ENCODE measurements at regions not wholly inside any gene's neighbourhood (a gene's known extent, or its start where the extent isn't known, plus 50 kb on each side); places are given as distances from the start of the nearest gene placed in this dataset.

DNA sequence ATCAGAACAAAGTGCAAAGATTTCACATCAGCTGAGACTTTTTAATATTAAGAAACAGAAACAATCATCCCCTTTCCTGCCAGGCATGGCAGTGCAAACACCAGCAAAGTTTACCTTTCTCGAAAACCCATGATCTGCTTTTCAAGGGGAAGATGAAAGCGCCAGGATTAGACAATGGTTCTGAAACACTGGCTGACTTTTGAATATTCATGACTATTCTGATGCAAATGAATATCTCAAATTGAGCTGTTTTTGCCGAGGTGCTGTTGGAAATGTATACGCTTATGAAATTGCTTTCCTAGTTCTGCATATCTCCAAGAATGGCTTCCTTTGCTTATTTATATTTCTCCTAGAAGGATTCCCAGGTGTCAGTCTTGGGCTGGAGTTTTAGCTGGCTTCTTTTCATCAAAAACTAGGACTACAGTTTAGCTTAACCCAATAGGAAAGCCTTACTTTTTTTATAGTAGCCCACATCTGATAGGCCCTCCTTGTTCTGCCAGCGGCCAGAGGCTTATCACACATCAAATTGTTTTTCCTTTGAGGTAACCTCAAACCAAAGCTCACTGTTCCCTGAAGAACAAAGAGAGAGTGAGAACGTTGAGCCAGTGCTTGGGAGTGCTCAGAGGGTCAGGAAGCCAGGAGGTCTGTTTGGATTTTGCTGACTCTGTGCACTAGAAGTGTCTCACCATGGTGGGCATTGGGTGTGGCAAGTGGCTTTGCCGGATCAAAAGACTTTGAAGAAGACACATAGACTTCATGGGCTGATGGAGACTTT, 74.0 kb upstream of the PLCL2 start:
- no peak for DNase-seq

DNA sequence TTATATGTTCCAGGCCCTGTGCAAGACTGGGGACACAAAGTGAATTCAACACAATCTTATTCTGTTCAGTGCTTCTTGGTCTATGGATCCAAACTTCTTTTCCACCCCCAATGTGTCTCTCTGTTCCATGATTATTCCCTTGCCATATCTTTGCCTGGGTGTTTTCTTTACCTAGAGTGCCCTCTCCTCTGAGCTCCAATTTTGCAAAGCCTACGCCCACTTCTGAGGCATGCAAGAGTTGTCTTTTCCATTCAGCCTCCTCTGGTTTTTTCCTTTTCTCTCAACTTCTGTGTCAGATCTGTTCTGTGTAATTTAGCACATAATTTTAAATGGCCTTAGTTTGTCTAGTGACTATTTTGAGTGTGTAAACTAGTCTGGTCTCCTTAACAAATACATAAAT, 72.8 kb upstream of the PLCL2 start:
- no peak for DNase-seq

DNA sequence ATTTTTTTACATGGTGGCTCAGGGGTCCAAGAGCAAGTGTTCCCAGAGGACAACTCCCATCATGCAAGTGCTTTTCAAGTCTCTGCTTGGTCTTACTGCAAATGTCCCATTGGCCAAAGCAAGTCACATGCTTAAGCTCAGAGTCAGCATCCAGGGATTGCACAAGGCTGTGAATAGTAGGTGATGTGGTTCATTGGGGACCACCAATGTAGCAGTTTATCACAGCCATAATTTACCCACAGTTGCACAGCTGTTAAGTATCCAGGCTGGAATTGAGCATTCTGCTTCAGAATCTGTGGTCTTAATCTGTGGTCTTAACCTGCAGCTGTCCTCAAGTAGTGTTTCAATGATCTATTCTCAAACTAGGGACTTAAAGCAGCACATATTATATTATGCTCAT, 71.4 kb upstream of the PLCL2 start:
- DNase-seq = no peak

DNA sequence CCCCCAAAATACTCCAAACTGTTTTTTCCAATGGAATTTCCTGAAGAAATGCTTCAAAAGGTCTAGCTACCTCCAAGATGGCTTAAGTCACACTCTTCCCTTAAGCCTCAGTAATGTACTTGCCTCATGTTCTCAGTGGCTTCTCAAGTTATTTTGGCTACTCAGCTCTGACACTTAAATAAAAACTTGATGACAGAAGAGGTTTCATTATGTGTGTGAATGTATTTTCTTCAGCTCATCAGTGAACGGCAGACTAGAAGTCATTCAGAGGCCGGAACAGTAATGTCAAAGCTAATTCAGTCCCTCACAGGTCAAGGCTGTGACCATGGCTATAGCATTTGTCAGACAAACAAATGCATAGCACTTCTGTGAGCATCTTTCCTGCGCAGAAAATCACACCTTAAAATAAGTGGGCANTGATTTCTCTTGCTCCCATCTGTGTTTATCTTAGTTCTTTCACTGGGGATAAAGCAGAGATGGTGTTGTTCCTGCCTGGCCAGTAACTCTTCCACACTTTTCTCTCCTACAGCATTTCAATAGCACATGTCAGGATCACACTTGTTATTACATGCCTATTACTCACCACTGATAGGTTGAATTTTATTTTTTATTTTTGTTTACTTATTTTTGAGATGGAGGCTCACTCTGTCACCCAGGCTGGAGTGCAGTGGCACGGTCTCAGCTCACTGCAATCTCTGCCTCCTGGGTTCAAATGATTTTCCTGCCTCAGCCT, 68.5 kb upstream of the PLCL2 start:
- no peak for DNase-seq

DNA sequence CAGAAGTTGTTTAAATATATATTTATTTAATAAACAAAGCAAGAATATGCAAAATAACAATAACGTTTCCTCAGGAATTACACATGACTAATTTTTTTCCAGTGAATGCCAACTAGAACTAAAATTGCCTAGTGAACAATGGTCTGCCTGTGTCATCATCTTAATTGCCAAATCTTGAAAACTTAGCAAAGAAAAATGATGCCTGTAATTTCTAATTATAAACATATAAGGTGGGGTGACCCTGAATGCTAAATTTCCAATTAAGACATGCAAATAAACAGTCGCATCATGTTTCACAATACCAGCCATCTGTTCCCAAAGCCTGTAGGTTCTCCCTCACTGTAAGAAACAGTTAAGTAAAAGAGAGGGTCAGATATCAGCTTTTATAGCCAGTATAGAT, 67.6 kb upstream of the PLCL2 start:
- peak; percentile 24 for DNase-seq

DNA sequence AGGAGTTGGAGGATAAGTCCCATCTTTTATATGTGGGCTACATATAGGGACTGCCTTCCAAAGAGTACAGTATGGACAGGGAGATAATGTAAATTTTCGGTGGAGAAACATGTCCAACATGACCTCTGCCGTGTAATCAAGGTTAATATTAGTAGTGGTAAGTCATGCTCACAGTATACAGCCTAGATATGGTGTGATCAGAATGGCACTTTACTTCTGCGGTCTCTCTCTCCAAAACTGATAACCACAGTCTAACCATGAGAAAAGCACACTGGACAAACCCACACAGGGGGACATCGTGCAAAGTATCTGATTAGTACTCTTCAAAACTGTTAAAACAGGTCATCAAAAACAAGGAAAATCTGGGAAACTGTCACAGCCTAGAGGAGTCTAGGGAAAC, 66.6 kb upstream of the PLCL2 start:
- DNase-seq = no peak

DNA sequence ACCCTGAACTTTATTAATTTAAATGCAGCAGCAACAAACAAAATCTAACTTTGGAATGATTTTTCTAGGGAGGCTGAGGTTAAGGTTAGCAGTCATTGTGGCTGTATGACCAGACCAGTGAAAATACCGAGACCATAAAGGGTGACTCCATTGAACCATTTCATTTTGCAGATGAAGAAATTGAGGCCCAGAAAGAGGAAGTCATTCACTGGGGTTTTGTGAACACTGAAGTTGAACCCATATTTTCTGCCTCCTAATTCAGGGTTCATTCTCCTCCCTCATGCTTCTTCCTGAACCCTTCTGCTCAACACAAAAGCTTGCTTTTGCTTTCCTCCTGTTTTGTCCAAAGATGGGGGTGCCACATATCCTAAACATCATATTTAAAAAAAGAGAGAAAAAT, 65.8 kb upstream of the PLCL2 start:
- DNase-seq = no peak

DNA sequence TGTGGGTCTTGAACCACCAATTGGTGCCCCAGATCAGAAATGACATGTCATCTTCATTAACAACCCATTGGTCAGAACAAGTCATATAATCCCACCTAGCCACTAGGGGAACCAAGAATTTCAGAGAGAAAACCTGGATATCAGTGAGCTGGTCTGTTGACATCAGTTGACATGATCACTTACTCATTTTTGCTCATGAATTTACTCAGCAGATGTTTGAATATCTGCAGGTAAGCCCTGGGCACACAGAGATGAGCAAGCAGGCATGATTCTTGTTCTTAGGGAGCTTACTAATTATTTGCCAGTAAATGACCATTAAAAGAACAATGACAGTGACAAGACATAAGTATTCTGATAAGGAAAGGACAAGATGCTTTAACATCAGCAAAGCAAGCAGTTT, 64.3 kb upstream of the PLCL2 start:
- no peak for DNase-seq

DNA sequence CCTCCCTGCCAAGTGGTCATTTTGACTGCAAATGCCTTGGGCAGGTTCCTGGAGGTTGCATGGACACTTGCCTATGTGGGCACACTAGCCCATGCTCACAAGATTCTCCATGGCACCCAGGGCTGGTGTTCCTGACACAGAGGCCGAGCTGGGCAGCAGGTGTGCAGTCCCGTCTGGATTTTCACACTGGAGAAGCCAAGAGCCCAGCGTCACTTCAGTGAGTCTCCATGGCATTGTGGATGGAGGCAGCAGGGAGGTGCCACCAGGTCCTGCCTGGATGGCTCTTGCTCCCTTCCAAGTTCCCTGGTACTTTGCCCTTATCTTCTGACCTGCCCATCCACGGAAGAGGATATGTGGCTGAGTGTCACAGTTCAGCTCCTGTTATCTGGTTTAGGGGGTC, 63.7 kb upstream of the PLCL2 start:
- no peak for DNase-seq

DNA sequence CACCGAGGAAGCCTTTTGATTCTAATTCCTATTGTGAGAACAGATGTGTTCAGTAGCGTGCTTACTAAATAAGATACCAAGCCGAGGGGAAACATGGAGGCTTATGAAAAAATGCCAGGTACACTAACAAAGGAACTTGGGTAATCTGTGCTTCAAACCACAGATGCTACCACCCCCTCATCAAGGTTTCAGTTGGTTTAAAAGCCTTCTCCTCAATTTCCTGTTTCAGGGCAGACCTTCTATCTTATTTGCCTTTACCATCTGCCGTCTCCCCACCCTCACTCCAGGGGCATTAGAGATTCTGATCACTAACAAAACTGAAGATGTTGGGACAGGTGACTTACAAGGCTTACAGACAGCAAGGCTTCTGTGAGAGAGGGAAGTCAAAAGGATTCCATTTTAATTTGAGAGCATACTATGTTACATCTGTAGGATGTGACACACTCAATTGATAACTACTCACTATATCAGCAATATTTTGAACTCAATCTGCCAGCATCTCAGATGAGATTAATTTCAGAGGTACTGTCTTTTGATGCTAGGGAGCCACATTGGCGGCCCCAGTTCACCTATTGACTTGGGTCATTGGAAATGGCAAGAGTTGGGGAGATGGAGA, 60.6 kb upstream of the PLCL2 start:
- DNase-seq = no peak

DNA sequence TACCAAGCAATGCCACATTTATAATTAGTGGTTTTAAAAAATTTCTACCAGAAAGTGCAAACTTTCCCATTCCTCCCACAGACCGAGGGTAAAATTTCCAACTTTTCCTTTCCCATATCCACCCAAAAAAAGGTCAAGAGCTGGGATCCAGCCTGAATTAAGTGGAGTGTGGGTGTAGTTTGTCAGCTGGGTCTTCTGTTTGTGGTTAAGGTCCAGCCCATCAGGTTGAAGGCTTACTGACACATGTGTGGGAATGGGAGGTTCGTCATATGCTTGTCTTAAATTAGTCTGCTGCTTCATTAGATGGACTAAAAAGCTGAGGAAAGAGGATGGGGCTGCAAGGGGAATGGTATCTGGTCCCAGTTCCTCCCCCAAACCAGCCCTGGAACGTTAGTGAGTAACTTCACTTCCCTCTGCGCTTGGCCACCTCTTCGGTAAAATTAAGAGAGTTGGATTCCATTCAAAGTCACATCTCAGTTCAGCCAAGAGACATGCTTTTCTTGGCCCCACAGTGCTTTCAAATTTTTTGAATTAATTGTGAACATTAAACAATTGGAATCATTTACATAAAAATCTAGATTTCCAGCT, 59.0 kb upstream of the PLCL2 start:
- DNase-seq = no peak

DNA sequence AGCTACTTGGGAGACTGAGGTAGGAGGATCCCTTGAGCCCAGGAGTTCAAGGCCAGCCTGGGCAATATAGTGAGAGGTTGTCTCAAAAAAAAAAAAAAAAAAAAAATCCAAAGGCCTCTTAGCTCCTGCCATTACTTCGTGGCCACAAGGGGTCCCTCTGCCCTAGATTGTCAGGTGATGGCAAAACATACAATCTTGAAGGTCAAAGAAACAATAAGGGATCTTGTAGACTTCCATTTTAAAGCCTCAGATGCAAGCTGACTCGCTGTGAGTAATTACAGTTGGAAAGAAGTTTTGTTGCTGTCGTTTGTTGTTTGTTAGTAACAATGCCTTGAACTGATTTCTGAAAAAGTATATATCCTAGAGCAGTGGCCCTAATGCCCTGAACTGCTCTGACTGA, 55.9 kb upstream of the PLCL2 start:
- DNase-seq = no peak

DNA sequence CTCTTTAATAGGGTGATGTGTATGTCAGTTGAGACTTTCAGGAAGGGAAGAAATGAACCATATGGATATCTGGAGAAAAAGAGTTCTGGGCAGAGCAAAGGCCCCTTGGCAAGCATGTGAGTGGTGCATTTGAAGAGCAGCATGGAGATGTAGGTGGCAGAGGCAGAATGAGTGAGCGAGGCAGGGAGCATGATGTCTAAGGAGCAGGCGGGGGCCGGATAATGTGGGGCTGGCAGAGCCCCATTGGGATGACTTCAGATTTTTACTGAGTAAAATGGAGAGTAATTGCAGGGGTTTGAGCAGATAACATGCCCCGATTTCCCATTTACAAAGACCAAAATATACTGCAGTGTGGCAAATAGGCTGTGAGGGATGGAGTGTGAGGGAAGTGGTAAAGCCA, 52.9 kb upstream of the PLCL2 start:
- DNase-seq = no peak

DNA sequence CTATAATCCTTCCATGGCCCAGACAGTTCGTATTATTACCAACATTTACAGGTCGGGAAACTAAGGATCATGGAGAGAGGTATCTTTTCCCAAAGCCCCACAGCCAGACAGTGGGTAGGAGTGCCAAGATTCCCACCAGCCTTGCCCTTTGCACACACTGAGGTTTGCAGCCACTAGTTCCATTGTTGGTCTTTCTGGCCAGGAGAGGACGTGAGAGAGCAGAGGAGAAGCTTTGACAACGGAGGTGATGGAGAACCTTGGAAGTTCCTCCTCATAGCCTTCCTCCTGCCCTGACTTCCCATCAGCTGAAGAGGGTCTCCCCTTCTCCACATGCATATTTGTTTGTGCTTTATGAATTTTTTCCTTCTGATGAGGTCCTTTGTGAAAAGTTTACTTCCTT, 50.5 kb upstream of the PLCL2 start:
- no peak for DNase-seq

DNA sequence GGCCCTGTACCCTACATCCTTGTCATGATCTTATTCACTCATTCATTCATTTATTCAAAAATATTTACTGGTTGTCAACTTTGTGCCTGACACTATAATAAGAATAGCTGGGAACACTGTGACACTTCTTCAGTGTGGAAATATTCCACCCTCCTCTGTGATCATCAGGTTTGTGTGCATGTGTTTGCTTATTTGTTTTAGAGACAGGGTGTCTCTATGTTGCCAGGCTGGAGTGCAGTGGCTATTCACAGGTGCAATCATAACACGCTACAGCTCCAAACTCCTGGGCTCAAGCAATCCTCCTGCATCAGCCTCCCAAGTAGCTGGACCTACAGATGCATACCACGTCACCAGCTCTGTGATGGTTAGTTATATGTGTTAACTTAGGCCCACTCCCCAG, 50.0 kb upstream of the PLCL2 start:
- no peak for DNase-seq

Measured in NCI-H446 treated with DMSO at 0.1 percent for 48 hours (cell line).